Neural crest cell (in vitro differentiated cells): ENCODE measurements at regions not wholly inside any gene's neighbourhood (a gene's known extent, or its start where the extent isn't known, plus 50 kb on each side); places are given as distances from the start of the nearest gene placed in this dataset.

ENCODE experiments used
- DNase-seq: peaks from one replicate; pipeline ENCODE4 v3.0.0; 2021; ENCODE audit warnings: low read depth, mixed read lengths, low spot score
- H3K27ac Mint-ChIP-seq: one replicate; pipeline ENCODE4 v1.8.0; 2021; ENCODE audit warnings: mild to moderate bottlenecking, mixed read lengths; ENCODE audit not compliant: unreplicated experiment
- H3K27me3 Mint-ChIP-seq: 2 replicates; pipeline ENCODE4 v1.8.0; 2021; ENCODE audit warnings: low read depth, mild to moderate bottlenecking, mixed read lengths
- H3K36me3 Mint-ChIP-seq: 2 replicates; pipeline ENCODE4 v1.8.0; 2021; ENCODE audit warnings: low read depth, mild to moderate bottlenecking, mixed read lengths
- H3K4me1 Mint-ChIP-seq: 2 replicates; pipeline ENCODE4 v1.8.0; 2021; ENCODE audit warnings: mixed read lengths
- H3K4me3 Mint-ChIP-seq: one replicate; pipeline ENCODE4 v1.8.0; 2021; ENCODE audit warnings: mild to moderate bottlenecking, mixed read lengths
- H3K9me3 Mint-ChIP-seq: 2 replicates; pipeline ENCODE4 v1.8.0; 2021; ENCODE audit warnings: mixed read lengths
- TF ChIP-seq, protein P1 (sequence below): fragments of 200-600 bp; sonication (generic); conservative IDR thresholded peaks from 2 replicates; pipeline ENCODE4 v1.5.0; 2021; ENCODE audit warnings: antibody characterized with exemption, mild to moderate bottlenecking

GRCh38 chr3:72223628-72224027, 438.7 kb upstream of the PROK2 start:
- Mint-ChIP-seq H3K4me3 (no peak overlapping the region), H3K9me3 (peaks cover 15% of the 10 kb centered on the region), H3K36me3 (peaks cover 11% of the 10 kb centered on the region), H3K27me3 (peaks cover 18% of the 10 kb centered on the region), H3K4me1 (no peaks in the 10 kb centered on the region), H3K27ac (no peak overlapping the region)
- DNase-seq, result no peak
- TF ChIP-seq, protein P1, sequence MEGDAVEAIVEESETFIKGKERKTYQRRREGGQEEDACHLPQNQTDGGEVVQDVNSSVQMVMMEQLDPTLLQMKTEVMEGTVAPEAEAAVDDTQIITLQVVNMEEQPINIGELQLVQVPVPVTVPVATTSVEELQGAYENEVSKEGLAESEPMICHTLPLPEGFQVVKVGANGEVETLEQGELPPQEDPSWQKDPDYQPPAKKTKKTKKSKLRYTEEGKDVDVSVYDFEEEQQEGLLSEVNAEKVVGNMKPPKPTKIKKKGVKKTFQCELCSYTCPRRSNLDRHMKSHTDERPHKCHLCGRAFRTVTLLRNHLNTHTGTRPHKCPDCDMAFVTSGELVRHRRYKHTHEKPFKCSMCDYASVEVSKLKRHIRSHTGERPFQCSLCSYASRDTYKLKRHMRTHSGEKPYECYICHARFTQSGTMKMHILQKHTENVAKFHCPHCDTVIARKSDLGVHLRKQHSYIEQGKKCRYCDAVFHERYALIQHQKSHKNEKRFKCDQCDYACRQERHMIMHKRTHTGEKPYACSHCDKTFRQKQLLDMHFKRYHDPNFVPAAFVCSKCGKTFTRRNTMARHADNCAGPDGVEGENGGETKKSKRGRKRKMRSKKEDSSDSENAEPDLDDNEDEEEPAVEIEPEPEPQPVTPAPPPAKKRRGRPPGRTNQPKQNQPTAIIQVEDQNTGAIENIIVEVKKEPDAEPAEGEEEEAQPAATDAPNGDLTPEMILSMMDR, result no peak

GRCh38 chr3:72223116-72223515, 438.2 kb upstream of the PROK2 start:
- no peaks in the 10 kb centered on the region for H3K4me1 Mint-ChIP-seq
- H3K27me3 Mint-ChIP-seq, result peaks cover 18% of the 10 kb centered on the region
- TF ChIP-seq, protein P1, result no peak
- H3K27ac Mint-ChIP-seq, result no peak overlapping the region
- peaks cover 15% of the 10 kb centered on the region for H3K9me3 Mint-ChIP-seq
- H3K4me3 Mint-ChIP-seq, result no peak overlapping the region
- peaks cover 11% of the 10 kb centered on the region for H3K36me3 Mint-ChIP-seq
- no peak for DNase-seq

GRCh38 chr3:72222410-72222809, 437.5 kb upstream of the PROK2 start:
- Mint-ChIP-seq H3K9me3 (peaks cover 15% of the 10 kb centered on the region), H3K36me3 (peaks cover 11% of the 10 kb centered on the region), H3K4me1 (no peaks in the 10 kb centered on the region), H3K27me3 (peaks cover 14% of the 10 kb centered on the region), H3K4me3 (no peak overlapping the region), H3K27ac (no peak overlapping the region)
- no peak for DNase-seq
- TF ChIP-seq, protein P1, result no peak

DNA sequence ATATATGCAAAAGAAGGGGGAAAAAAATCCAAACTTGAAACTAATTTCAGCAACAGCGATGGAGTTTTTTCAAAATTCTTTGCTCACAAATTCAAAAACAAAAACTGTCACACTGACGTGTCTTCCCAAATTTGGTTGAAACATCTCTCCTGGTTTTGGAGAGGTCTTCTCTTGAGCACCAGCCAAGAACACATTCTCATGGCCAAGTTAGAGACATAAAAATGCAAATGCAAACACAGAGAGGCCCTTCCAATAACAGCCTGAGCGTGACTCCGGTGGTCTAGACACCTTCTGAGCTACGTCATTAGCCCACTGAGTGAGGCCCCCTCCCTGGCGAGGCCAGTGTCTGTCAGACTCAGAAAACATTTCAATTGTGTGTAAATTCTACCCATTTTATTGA, 436.0 kb upstream of the PROK2 start:
- Mint-ChIP-seq H3K27me3 (peaks cover 8% of the 10 kb centered on the region), H3K9me3 (peaks cover 9% of the 10 kb centered on the region), H3K4me1 (no peaks in the 10 kb centered on the region), H3K36me3 (peaks cover 9% of the 10 kb centered on the region), H3K4me3 (no peak overlapping the region), H3K27ac (no peak overlapping the region)
- TF ChIP-seq, protein P1, result no peak
- DNase-seq, result no peak

- Mint-ChIP-seq H3K27ac (no peak overlapping the region), H3K4me3 (no peak overlapping the region), H3K9me3 (peaks cover 3% of the 10 kb centered on the region), H3K27me3 (peaks cover 5% of the 10 kb centered on the region), H3K36me3 (peaks cover 2% of the 10 kb centered on the region), H3K4me1 (no peaks in the 10 kb centered on the region)
- TF ChIP-seq, protein P1, result no peak
- DNase-seq, result no peak
These were observed 434.8 kb upstream of the PROK2 start for GRCh38 chr3:72219752-72220151.

DNA sequence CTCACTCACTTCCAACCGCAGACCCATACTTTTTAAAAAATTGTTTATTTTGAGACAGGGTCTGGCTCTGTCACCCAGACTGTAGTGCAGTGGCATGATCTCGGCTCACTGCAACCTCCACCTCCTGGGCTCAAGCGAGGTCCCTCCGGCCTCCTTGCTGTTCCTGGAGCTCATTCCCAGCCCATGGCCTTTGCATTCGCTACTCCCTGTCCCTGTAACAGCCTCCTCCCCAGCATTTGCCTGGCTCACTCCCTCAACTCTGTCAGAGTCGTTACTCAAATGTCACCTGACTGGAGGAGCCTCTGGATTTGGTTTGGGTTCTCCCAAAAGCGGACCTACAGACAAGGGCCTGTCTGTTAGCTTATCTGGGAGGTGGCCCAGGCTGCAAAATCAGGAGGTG, 432.6 kb upstream of the PROK2 start:
- no peaks in the 10 kb centered on the region for H3K36me3 Mint-ChIP-seq
- H3K27ac Mint-ChIP-seq, result no peak overlapping the region
- peaks cover 5% of the 10 kb centered on the region for H3K27me3 Mint-ChIP-seq
- peaks cover 2% of the 10 kb centered on the region for H3K4me1 Mint-ChIP-seq
- TF ChIP-seq, protein P1, result no peak
- H3K9me3 Mint-ChIP-seq, result no peaks in the 10 kb centered on the region
- no peak overlapping the region for H3K4me3 Mint-ChIP-seq
- DNase-seq, result no peak
